Body of pancreas (tissue), 4 donors: ENCODE measurements at regions not wholly inside any gene's neighbourhood (a gene's known extent, or its start where the extent isn't known, plus 50 kb on each side); places are given as distances from the start of the nearest gene placed in this dataset.

Experiments used
- CTCF ChIP-seq, 7 experiments: fragments of 450-650 bp in 4 of 7; fragments of 200-600 bp in 3 of 7; sonication (generic) in 3 of 7; IDR thresholded peaks; one replicate each; pipeline ENCODE4 v1.5.1; 2016 to 2019; ENCODE audit warnings: antibody characterized with exemption in 7 of 7
- POLR2A ChIP-seq, 3 donors: fragments of 450-650 bp; IDR thresholded peaks; one replicate each; pipeline ENCODE4 v1.6.1; 2016; ENCODE audit warnings: antibody characterized with exemption in 3 of 3, mild to moderate bottlenecking in 2 of 3

- no peak for TF ChIP-seq CTCF (IDR thresholded peaks at IDR 0.05)
- no peak for TF ChIP-seq POLR2A (IDR thresholded peaks at IDR 0.05)
Observed at GRCh38 chr16:87231911-87232310, 85.3 kb downstream of the C16orf95 start.
